ENCODE measurements at regions not wholly inside any gene's neighbourhood (a gene's known extent, or its start where the extent isn't known, plus 50 kb on each side); places are given as distances from the start of the nearest gene placed in this dataset.

DNA sequence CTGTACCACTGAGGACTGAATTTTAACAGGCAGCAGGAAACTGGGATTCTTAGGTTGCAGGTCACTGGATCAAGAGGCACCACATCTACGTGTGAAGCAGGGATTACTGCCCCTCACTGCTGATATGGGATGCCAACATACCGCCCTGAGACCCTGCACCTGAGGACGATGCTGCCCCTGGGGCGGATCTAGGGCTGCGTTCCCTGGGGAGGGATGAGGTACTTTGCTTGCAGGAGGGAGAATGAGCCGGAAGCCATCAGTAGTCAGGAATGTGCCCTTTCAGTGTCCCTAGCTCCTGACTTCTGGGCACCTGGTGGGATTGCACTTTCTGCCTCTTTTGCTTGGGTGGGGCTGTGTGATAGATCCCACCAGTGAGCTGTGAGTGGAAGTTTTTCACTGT, 122.8 kb downstream of the RPLP1 start:
- H3K4me3 Mint-ChIP-seq: no peak overlapping the region

DNA sequence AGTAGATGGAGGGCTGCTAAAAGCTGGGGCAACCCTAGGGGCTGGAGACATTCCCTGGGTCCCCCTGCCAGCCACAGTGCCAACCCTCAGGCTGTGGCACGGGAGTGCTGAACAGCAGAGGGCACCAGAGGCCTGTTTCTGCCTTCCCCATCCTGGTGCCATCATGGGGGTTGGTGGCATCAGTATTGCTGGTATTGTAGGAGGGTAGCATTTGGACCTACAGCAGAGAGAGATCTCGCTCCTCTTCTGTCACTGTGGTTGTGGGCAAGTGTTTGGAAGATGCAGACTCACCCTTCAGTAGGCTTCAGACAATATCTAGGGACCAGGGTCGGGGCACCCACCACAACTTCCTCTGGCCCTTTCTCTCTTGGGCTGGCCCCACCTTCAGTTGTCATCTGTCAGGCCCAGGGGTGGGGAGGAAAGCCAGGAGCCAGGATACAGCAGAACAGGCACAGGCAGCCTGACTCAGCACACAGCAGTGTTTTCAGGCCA, 123.5 kb downstream of the RPLP1 start:
- H3K36me3 Mint-ChIP-seq: no peaks in the 10 kb centered on the region
- H3K4me1 Mint-ChIP-seq: peaks cover 46% of the 10 kb centered on the region
- ATAC-seq: peak; percentile 80
- no peak overlapping the region for H3K27ac Mint-ChIP-seq
- H3K27me3 Mint-ChIP-seq: peaks cover 11% of the 10 kb centered on the region
- H3K9me3 Mint-ChIP-seq: no peaks in the 10 kb centered on the region
- H3K4me3 Mint-ChIP-seq: no peak overlapping the region

More for the DNA sequence above, 122.8 kb downstream of the RPLP1 start:
- Mint-ChIP-seq H3K9me3 (no peaks in the 10 kb centered on the region), H3K27me3 (peaks cover 11% of the 10 kb centered on the region), H3K27ac (peak overlapping the region; percentile 55), H3K4me1 (peaks cover 46% of the 10 kb centered on the region), H3K36me3 (no peaks in the 10 kb centered on the region)
- no peak for ATAC-seq

DNA sequence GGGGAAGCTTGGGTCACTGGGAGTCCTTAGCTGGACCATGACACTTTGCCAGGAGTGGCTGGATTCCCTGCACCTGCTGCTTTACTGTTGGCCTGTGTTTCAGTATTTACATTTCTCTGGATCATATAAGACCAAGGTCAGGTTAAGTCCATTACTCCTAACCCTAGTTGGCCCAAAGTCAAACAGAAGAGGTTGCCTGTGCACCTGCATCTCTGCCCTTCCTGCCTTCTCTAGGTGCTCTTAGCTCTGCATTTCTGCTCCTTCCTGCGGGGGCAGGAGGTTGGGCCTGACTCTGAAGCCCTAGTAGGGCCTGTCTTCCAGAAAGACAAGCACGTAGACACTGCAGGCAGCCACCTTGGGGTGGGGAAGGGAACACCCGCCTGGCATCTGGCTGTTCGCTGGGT, 124.3 kb downstream of the RPLP1 start:
- H3K27me3 Mint-ChIP-seq: peaks cover 11% of the 10 kb centered on the region
- H3K9me3 Mint-ChIP-seq: no peaks in the 10 kb centered on the region
- H3K4me3 Mint-ChIP-seq: no peak overlapping the region
- no peak overlapping the region for H3K27ac Mint-ChIP-seq
- H3K36me3 Mint-ChIP-seq: no peaks in the 10 kb centered on the region
- peaks cover 46% of the 10 kb centered on the region for H3K4me1 Mint-ChIP-seq
- ATAC-seq: no peak

DNA sequence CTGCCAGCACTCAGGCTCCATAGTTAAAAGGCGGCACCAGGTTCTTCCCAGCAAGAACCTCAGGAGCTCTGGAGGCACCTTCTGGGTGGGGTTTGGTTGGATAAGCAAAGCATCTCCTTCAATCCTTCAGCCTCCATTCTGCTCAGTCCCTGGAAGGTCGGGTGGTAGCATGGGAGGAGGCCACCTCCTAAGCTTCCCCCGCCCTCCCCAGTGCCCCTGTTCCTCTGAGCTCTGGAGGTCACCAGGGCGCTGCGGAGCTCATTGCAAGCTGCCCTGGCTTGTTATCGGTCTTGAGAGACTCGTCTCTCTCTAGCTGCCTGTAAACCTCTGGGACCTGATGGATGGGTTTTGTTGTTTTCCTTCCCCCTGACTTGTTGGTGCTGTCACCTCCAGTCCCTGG, 124.8 kb downstream of the RPLP1 start:
- Mint-ChIP-seq H3K27ac (no peak overlapping the region), H3K4me1 (peaks cover 46% of the 10 kb centered on the region), H3K4me3 (no peak overlapping the region), H3K27me3 (peaks cover 11% of the 10 kb centered on the region), H3K36me3 (no peaks in the 10 kb centered on the region), H3K9me3 (no peaks in the 10 kb centered on the region)
- no peak for ATAC-seq

DNA sequence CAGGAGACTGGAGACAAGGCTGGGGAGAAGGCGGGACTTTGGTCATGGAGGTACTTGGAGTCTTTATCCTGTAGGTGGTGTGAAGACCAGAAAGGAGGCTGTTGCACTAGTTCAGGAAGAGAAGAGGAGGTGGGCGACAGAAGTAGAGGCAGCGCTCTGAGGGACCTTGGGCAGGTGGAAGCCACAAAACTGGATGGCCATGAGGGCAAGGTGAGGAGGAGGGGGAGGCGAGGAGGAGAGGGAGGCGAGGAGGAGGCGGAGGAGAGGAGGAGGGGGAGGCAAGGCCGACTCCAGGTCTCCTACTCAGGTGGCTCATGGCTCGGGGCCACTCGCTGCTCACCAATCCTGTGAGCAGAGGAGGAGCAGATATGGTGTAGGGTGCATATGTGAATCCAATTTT, 125.6 kb downstream of the RPLP1 start:
- Mint-ChIP-seq H3K4me3 (no peak overlapping the region), H3K36me3 (no peaks in the 10 kb centered on the region), H3K27me3 (peaks cover 11% of the 10 kb centered on the region), H3K4me1 (peaks cover 48% of the 10 kb centered on the region), H3K27ac (peak overlapping the region; percentile 40), H3K9me3 (no peaks in the 10 kb centered on the region)
- no peak for ATAC-seq

DNA sequence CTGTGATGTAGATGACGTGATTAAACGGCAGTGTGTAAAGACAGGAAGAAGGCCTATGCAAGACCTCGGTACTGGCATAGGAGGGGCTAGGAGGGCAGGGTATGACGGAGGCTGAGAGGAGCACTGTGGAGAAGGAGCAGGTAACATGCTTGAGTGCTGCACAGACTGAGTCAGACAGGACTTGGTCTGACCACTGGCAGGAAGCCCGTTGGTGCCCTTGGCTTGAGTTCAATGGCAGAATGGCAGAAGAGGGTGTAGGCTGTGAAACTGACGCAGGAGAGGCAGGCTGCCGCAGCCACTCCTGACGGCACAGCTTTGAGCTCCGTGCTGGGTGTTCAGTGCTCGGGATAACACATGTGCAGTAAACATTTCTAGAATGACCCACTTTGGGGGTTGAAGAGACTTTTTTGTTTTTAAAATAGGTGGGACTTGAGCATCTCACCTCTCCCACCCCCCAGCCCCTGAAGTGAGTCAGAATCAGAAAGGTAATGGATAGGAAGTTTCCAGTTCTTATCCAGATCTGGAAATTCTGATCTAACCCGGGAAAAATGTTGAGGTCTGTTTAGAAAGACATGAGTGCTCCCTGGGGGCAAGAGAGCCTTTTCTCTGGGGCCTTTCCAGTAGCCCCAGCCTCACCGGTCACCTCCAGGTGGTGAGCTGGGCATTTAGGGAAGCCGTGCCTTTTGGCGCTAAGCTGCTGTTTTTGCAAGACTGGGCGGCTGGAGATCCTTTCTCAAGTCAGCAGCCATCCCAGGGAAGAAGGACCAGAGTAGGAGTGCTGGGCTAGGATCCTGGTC, 126.4 kb downstream of the RPLP1 start:
- peaks cover 11% of the 10 kb centered on the region for H3K27me3 Mint-ChIP-seq
- H3K4me3 Mint-ChIP-seq: no peak overlapping the region
- no peaks in the 10 kb centered on the region for H3K9me3 Mint-ChIP-seq
- no peak for ATAC-seq
- H3K4me1 Mint-ChIP-seq: peaks cover 50% of the 10 kb centered on the region
- no peak overlapping the region for H3K27ac Mint-ChIP-seq
- H3K36me3 Mint-ChIP-seq: no peaks in the 10 kb centered on the region

DNA sequence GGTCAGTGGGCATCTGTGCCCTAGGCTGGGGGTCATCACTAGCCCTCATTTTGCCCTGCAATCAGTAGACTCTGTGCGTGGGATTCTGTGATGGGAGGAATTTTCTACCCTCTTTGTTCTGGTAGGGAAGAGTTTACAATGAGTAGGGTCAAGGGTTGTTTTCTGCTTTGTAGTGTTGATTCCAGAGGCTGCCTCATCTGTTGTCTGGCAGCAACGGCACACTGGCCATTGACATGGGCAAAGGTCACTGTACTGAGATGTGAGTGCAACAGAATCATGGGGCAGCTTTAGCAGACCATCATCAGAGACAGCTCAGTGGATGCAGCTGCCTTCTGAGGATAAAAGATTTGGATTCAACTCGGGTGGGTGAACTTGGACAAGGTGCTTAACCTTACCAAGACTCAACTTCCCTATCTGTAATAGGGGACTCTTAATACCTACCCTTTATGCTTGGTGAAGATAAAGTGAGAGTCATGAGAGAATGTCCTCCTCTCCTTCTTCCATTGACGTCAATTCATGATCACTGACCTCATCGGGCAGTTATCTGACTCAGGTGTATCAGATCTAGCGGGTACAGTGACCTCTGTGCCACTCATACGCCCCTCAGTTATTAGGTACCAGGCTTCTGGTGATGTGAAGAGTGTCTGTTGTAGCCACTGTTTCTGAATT, 127.5 kb downstream of the RPLP1 start:
- peaks cover 48% of the 10 kb centered on the region for H3K4me1 Mint-ChIP-seq
- peaks cover 11% of the 10 kb centered on the region for H3K27me3 Mint-ChIP-seq
- H3K36me3 Mint-ChIP-seq: no peaks in the 10 kb centered on the region
- ATAC-seq: no peak
- H3K9me3 Mint-ChIP-seq: no peaks in the 10 kb centered on the region
- no peak overlapping the region for H3K27ac Mint-ChIP-seq
- no peak overlapping the region for H3K4me3 Mint-ChIP-seq

DNA sequence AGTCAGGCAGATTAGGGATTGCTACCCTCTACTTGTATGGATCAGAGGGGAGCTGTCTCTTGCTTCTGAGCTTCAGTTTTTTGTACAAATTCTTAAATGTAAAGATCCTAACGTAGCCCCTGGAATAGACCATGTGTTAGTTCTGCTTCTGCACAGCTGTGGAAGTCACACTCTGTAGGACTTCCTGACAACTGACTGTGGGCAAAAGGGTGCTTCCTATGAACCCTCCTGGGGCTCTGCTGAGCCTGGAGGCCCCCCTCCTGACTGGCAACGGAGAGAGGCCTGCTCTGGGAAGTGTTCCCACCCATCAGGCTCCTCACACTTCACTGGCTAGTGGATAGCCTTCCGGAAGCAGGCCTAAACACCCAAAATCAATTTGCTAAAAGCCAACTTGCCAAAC, 131.0 kb downstream of the RPLP1 start:
- no peaks in the 10 kb centered on the region for H3K36me3 Mint-ChIP-seq
- H3K27ac Mint-ChIP-seq: peak overlapping the region; percentile 14
- H3K9me3 Mint-ChIP-seq: no peaks in the 10 kb centered on the region
- H3K27me3 Mint-ChIP-seq: peaks cover 13% of the 10 kb centered on the region
- peaks cover 18% of the 10 kb centered on the region for H3K4me1 Mint-ChIP-seq
- ATAC-seq: peak; percentile 83
- H3K4me3 Mint-ChIP-seq: peak overlapping the region; percentile 25

DNA sequence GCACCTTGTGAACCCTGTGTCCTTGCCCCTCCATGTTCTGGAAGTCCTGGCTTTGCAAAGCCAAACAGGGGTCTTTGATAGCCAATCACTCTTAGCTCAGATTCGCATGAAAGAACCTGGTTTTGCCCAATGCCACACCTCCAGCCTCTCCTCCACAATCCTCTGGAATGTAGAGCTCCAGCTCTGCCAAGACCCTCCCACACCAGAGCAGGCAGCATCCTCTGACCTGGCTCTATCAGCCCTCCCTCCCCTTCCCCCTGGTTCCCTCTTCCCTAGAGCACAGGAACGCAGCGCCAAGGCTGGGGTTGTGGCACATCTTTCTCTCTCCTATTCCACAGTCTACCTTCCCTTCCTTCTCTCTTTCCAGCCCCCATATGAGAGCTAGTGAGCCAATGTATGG, 133.3 kb downstream of the RPLP1 start:
- ATAC-seq: no peak

DNA sequence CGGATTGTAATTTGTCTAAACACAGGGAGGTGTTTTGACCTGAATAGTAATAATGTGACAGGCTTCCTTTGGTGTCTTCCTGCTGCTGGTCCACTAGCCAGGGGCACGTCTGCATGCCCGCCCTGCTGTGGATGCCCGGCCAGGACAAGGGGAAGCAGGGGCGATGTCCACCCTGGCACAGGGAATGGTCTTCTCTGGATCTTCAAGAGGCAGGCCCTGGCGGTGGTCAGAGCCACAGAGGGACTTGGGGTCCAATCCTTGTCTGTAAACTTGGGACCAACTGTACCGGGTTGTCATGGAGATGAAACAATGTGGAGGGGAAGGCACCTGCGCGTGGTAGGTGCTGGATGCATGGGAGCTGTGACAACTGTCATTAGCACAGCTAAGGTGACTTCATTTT, 134.1 kb downstream of the RPLP1 start:
- Mint-ChIP-seq H3K27me3 (peaks cover 27% of the 10 kb centered on the region), H3K27ac (no peak overlapping the region), H3K36me3 (no peaks in the 10 kb centered on the region), H3K9me3 (no peaks in the 10 kb centered on the region), H3K4me1 (peaks cover 18% of the 10 kb centered on the region), H3K4me3 (no peak overlapping the region)
- no peak for ATAC-seq

More for the DNA sequence above, 133.3 kb downstream of the RPLP1 start:
- Mint-ChIP-seq H3K36me3 (no peaks in the 10 kb centered on the region), H3K4me3 (no peak overlapping the region), H3K27ac (no peak overlapping the region), H3K9me3 (no peaks in the 10 kb centered on the region), H3K4me1 (peaks cover 18% of the 10 kb centered on the region), H3K27me3 (peaks cover 24% of the 10 kb centered on the region)

DNA sequence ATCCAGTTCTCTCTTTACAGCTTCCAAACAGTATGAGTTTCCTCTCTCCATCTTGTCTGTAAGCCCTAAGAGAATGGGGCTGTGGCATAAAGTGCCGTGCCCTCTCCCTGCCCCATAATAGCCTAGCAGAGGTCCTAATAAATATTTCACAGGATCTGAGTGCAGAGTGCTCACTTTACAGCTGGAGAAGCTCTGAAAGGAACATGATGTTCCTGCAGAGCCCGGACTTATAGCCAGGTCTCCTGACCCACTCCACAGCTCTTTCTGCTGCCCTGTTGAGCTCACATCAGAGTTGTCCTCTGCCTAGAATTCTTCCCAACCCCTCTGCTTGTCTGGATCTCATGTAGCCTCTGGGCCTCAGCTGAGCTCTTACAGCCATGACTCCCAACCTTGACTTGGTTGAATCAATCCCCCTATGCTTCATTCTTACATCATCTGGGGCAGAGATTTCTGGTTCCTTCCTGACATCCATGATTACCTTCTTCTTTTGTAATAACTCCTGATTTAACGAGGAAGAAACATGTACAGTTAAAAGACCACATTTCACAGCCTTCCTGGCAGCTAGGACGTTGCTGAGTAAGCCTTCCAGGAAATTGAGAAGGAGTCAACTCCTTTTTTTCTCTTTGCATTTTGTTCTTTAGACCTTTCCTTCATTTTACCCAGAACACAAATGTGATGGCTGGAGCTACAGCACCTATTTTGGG, 135.3 kb downstream of the RPLP1 start:
- H3K4me1 Mint-ChIP-seq: peaks cover 18% of the 10 kb centered on the region
- H3K9me3 Mint-ChIP-seq: no peaks in the 10 kb centered on the region
- H3K4me3 Mint-ChIP-seq: no peak overlapping the region
- H3K27ac Mint-ChIP-seq: no peak overlapping the region
- ATAC-seq: no peak
- no peaks in the 10 kb centered on the region for H3K36me3 Mint-ChIP-seq
- peaks cover 27% of the 10 kb centered on the region for H3K27me3 Mint-ChIP-seq

DNA sequence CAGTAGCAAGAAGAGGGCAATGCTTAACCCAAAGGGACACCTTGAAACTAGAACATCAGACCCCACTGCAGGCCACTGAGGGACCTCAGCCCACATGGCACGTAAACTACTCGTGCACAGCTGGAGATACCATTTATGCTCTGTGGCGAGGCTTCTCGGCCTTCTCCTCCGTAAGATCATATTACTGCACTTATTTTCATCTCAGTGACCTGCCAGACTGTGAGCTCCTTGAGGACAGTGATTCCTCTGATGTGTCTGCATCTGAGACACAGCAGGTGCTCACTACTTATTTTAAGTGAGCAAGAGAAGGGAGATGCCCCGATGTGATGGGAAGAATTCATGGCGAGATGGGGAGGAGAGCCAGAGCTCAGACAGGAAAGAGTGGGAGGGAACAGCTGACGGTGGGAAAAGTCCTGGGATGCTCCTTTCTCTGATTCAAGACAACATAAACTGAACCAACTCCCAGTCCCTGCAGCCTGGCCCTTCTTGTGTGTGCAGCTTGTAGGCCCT, 137.6 kb downstream of the RPLP1 start:
- peaks cover 7% of the 10 kb centered on the region for H3K4me1 Mint-ChIP-seq
- H3K4me3 Mint-ChIP-seq: no peak overlapping the region
- H3K36me3 Mint-ChIP-seq: no peaks in the 10 kb centered on the region
- H3K27ac Mint-ChIP-seq: no peak overlapping the region
- no peaks in the 10 kb centered on the region for H3K9me3 Mint-ChIP-seq
- ATAC-seq: no peak
- peaks cover 45% of the 10 kb centered on the region for H3K27me3 Mint-ChIP-seq

DNA sequence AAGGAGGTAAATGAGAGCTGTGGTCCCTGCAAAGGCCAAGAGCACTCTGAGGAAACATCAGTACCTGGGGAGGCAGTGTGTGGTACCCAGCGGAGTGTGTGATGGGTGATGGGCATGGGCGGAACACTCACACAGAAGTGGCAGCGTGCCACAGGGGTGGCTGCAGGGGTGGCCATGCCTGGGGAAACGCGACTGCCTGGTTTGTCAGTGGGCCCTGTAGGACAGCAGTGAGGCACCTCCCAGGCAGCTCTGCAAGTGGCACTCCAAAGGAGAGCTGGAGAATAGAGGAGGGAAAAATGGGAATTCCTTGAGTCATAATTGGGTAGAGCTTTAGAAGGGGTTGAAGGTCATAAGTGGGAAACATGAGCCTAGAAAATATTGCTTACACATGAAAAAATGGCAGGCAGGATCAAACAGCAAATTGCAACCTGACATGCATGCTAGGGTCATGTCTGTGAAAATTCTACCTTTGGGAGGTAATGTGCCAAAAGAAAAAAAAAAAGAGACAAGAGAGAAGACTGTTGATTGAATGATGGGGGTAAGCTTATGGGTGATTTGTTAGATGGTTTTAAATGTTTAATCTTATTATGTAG, 138.4 kb downstream of the RPLP1 start:
- no peak overlapping the region for H3K4me3 Mint-ChIP-seq
- peaks cover 50% of the 10 kb centered on the region for H3K27me3 Mint-ChIP-seq
- peaks cover 7% of the 10 kb centered on the region for H3K4me1 Mint-ChIP-seq
- no peaks in the 10 kb centered on the region for H3K9me3 Mint-ChIP-seq
- no peaks in the 10 kb centered on the region for H3K36me3 Mint-ChIP-seq
- ATAC-seq: no peak
- H3K27ac Mint-ChIP-seq: no peak overlapping the region

DNA sequence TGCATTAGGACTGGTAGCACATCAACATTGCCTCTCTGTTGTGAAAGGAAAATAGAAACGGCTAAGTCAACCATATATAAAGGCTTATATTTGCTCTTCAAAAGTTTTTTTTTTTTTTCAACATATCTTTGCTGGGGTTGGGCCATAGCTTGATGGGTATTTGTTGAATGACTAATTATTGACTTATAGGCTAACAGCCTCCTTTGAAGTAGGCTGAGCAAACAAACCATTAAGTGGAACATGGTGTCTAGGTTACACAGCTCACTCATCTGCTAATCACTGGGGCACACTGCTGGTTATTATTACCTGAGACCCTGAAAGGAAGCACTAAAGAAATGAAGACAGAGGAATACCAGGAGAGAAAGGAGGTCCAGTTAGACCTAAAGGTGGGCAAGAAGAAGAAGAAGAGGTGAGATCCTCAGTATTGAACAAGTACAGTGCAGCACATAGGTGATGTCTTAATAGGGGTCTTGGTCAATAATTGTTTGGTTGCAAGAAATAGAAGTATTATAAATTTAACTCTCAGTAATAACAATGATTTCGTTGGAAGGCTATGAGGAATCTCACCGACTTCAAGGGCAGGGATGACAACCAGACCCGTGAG, 139.4 kb downstream of the RPLP1 start:
- Mint-ChIP-seq H3K9me3 (no peaks in the 10 kb centered on the region), H3K36me3 (no peaks in the 10 kb centered on the region), H3K4me3 (no peak overlapping the region), H3K27ac (no peak overlapping the region), H3K27me3 (peaks cover 49% of the 10 kb centered on the region), H3K4me1 (peaks cover 7% of the 10 kb centered on the region)
- no peak for ATAC-seq

DNA sequence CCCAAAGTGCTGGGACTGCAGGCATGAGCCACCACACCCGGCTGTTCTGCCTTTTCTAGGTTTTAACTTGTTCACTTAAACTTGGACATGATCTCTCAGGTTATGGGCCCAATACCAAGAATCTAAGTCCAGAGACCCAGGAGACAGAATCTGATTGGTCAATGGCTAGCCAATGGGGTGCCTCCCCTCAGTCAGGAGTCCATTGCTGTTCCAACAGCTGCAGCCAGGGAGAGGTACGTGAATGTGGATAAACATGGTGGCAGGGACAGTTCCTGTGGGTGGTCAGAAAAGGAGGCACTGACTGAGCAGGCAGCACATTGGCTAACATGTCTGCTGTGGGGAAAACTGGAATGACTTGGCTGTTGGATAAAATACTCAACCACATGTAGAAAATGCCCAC, 140.3 kb downstream of the RPLP1 start:
- Mint-ChIP-seq H3K27me3 (peaks cover 58% of the 10 kb centered on the region), H3K4me3 (no peak overlapping the region), H3K27ac (no peak overlapping the region), H3K9me3 (no peaks in the 10 kb centered on the region), H3K36me3 (no peaks in the 10 kb centered on the region), H3K4me1 (peaks cover 7% of the 10 kb centered on the region)
- ATAC-seq: no peak

All from stimulated activated memory B cell treated with anti-CD40 and anti-IgM and Interleukin-4, amounts not matched to agents 10 μg/mL and 1 μg/mL and 100 μg/mL, for 72 hours (primary cell).